ENCODE measurements at regions not wholly inside any gene's neighbourhood (a gene's known extent, or its start where the extent isn't known, plus 50 kb on each side); places are given as distances from the start of the nearest gene placed in this dataset.

GRCh38 chr2:39532933-39533332 lies 95.8 kb upstream of the MAP4K3 start:
- no peak overlapping the region for H3K27ac ChIP-seq
- no peak for DNase-seq (ENCODE audit: low read depth, low spot score)

GRCh38 chr2:39534095-39534711 lies 97.1 kb upstream of the MAP4K3 start:
- no peak for DNase-seq (ENCODE audit: low read depth, low spot score)
- peak overlapping the region; percentile 9 for H3K27ac ChIP-seq

GRCh38 chr2:39535636-39536185 lies 98.6 kb upstream of the MAP4K3 start:
- no peak for DNase-seq (ENCODE audit: low read depth, low spot score)
- no peak overlapping the region for H3K27ac ChIP-seq

- no peak for DNase-seq (ENCODE audit: low read depth, low spot score)
These were observed 100.1 kb upstream of the MAP4K3 start for GRCh38 chr2:39537150-39537549.

GRCh38 chr2:39538718-39539117 lies 101.6 kb upstream of the MAP4K3 start:
- no peak for DNase-seq (ENCODE audit: low read depth, low spot score)

More at GRCh38 chr2:39537150-39537549, 100.1 kb upstream of the MAP4K3 start:
- no peak overlapping the region for H3K27ac ChIP-seq

GRCh38 chr2:39540414-39540813 lies 103.3 kb upstream of the MAP4K3 start:
- DNase-seq (ENCODE audit: low read depth, low spot score) = no peak
- no peak overlapping the region for H3K27ac ChIP-seq

More at GRCh38 chr2:39538718-39539117, 101.6 kb upstream of the MAP4K3 start:
- no peak overlapping the region for H3K27ac ChIP-seq

GRCh38 chr2:39541011-39541930 lies 104.2 kb upstream of the MAP4K3 start:
- DNase-seq (ENCODE audit: low read depth, low spot score) = no peak
- no peak overlapping the region for H3K27ac ChIP-seq

- no peak for DNase-seq (ENCODE audit: low read depth, low spot score)
- H3K27ac ChIP-seq = no peak overlapping the region
These were observed 105.4 kb upstream of the MAP4K3 start for GRCh38 chr2:39542523-39542922.

GRCh38 chr2:39545957-39546356 lies 108.9 kb upstream of the MAP4K3 start:
- DNase-seq (ENCODE audit: low read depth, low spot score) = no peak
- peak overlapping the region; percentile 91 for H3K27ac ChIP-seq

- no peak for DNase-seq (ENCODE audit: low read depth, low spot score)
- H3K27ac ChIP-seq = peak overlapping the region; percentile 91
These were observed 109.3 kb upstream of the MAP4K3 start for GRCh38 chr2:39546409-39546808.

- DNase-seq (ENCODE audit: low read depth, low spot score) = no peak
- peak overlapping the region; percentile 91 for H3K27ac ChIP-seq
These were observed 109.9 kb upstream of the MAP4K3 start for GRCh38 chr2:39546937-39547336.

- DNase-seq (ENCODE audit: low read depth, low spot score) = peak; percentile 91
These were observed 111.0 kb upstream of the MAP4K3 start for GRCh38 chr2:39547811-39548719.

GRCh38 chr2:39549000-39549399 lies 111.9 kb upstream of the MAP4K3 start:
- H3K27ac ChIP-seq = peak overlapping the region; percentile 91
- DNase-seq (ENCODE audit: low read depth, low spot score) = no peak

More at GRCh38 chr2:39547811-39548719, 111.0 kb upstream of the MAP4K3 start:
- H3K27ac ChIP-seq = peak overlapping the region; percentile 91

GRCh38 chr2:39549718-39550464 lies 112.8 kb upstream of the MAP4K3 start:
- DNase-seq (ENCODE audit: low read depth, low spot score) = no peak
- H3K27ac ChIP-seq = peak overlapping the region; percentile 59

- DNase-seq (ENCODE audit: low read depth, low spot score) = no peak
- peak overlapping the region; percentile 59 for H3K27ac ChIP-seq
These were observed 113.7 kb upstream of the MAP4K3 start for GRCh38 chr2:39550701-39551285.

GRCh38 chr2:39558906-39559305 lies 106.8 kb upstream of the TMEM178A start:
- no peak for DNase-seq (ENCODE audit: low read depth, low spot score)

GRCh38 chr2:39563572-39563971 lies 102.1 kb upstream of the TMEM178A start:
- H3K27ac ChIP-seq = no peak overlapping the region
- no peak for DNase-seq (ENCODE audit: low read depth, low spot score)

More at GRCh38 chr2:39558906-39559305, 106.8 kb upstream of the TMEM178A start:
- H3K27ac ChIP-seq = no peak overlapping the region

GRCh38 chr2:39567507-39567906 lies 98.2 kb upstream of the TMEM178A start:
- H3K27ac ChIP-seq = peak overlapping the region; percentile 64
- no peak for DNase-seq (ENCODE audit: low read depth, low spot score)

- peak overlapping the region; percentile 64 for H3K27ac ChIP-seq
- no peak for DNase-seq (ENCODE audit: low read depth, low spot score)
These were observed 97.6 kb upstream of the TMEM178A start for GRCh38 chr2:39568116-39568515.
